ENCODE measurements at regions not wholly inside any gene's neighbourhood (a gene's known extent, or its start where the extent isn't known, plus 50 kb on each side); places are given as distances from the start of the nearest gene placed in this dataset.
"Not testable (repeated sequence)": the region's sequence is repeated elsewhere in the genome, so short reads cannot be mapped to it uniquely, and the experiment has no call there.

GRCh38 chr13:50464349-50465251, 378.9 kb downstream of the DLEU7 start:
- no peak for DNase-seq
- Mint-ChIP-seq H3K4me1 (peaks cover 49% of the 10 kb centered on the region), H3K36me3 (ENCODE audit: low read depth) (no peaks in the 10 kb centered on the region), H3K4me3 (no peak overlapping the region), H3K9me3 (no peaks in the 10 kb centered on the region), H3K27me3 (ENCODE audit: low read depth, poor library complexity) (no peaks in the 10 kb centered on the region), H3K27ac (no peak overlapping the region)
- TF ChIP-seq CTCF (IDR thresholded peaks at IDR 0.05): no peak

GRCh38 chr13:50466456-50466855, 377.0 kb downstream of the DLEU7 start:
- no peak for TF ChIP-seq CTCF (IDR thresholded peaks at IDR 0.05)
- DNase-seq: no peak
- Mint-ChIP-seq H3K9me3 (no peaks in the 10 kb centered on the region), H3K4me1 (peaks cover 49% of the 10 kb centered on the region), H3K27me3 (ENCODE audit: low read depth, poor library complexity) (no peaks in the 10 kb centered on the region), H3K4me3 (no peak overlapping the region), H3K27ac (no peak overlapping the region), H3K36me3 (ENCODE audit: low read depth) (no peaks in the 10 kb centered on the region)

- no peak for TF ChIP-seq CTCF (IDR thresholded peaks at IDR 0.05)
- DNase-seq: no peak
- Mint-ChIP-seq H3K9me3 (no peaks in the 10 kb centered on the region), H3K36me3 (ENCODE audit: low read depth) (no peaks in the 10 kb centered on the region), H3K4me3 (no peak overlapping the region), H3K27ac (no peak overlapping the region), H3K4me1 (peaks cover 49% of the 10 kb centered on the region), H3K27me3 (ENCODE audit: low read depth, poor library complexity) (no peaks in the 10 kb centered on the region)
Measured at GRCh38 chr13:50467156-50468110, 376.1 kb downstream of the DLEU7 start.

- Mint-ChIP-seq H3K27ac (no peak overlapping the region), H3K36me3 (ENCODE audit: low read depth) (no peaks in the 10 kb centered on the region), H3K4me1 (peaks cover 39% of the 10 kb centered on the region), H3K27me3 (ENCODE audit: low read depth, poor library complexity) (peaks cover 4% of the 10 kb centered on the region), H3K4me3 (no peak overlapping the region), H3K9me3 (no peaks in the 10 kb centered on the region)
- no peak for DNase-seq
- no peak for TF ChIP-seq CTCF (IDR thresholded peaks at IDR 0.05)
Measured at GRCh38 chr13:50468849-50469669, 374.4 kb downstream of the DLEU7 start.

- not testable (repeated sequence) for DNase-seq; H3K27ac Mint-ChIP-seq; H3K36me3 Mint-ChIP-seq (ENCODE audit: low read depth); H3K9me3 Mint-ChIP-seq; H3K27me3 Mint-ChIP-seq (ENCODE audit: low read depth, poor library complexity); H3K4me3 Mint-ChIP-seq
- peaks cover 14% of the 10 kb centered on the region for H3K4me1 Mint-ChIP-seq
Measured at GRCh38 chr13:50473050-50473449, 370.4 kb downstream of the DLEU7 start.

Measured in nephron progenitor cell (in vitro differentiated cells).